ENCODE measurements at regions not wholly inside any gene's neighbourhood (a gene's known extent, or its start where the extent isn't known, plus 50 kb on each side); places are given as distances from the start of the nearest gene placed in this dataset.
A peak's percentile ranks its signal among the peaks of the same experiment; 100 is the strongest.

- H3K4me3 Mint-ChIP-seq = no peak overlapping the region
- H4K20me1 ChIP-seq (ENCODE audit: insufficient read depth, low read length) = no peaks in the 10 kb centered on the region
- H3K27me3 ChIP-seq (ENCODE audit: control insufficient read depth in 2 of 2, insufficient read depth in 2 of 2, low read length in 2 of 2) = no peaks in the 10 kb centered on the region
- H3K4me1 ChIP-seq (ENCODE audit: control insufficient read depth in 1 of 2, insufficient read depth in 2 of 2, low read length in 2 of 2) = no peaks in the 10 kb centered on the region
- H3K9me3 ChIP-seq (replicated peaks in 1 of 2; ENCODE audit: control insufficient read depth in 1 of 2, insufficient read depth in 1 of 2, low read length in 2 of 2) = no peaks in the 10 kb centered on the region
- H3K79me2 ChIP-seq (ENCODE audit: insufficient read depth, low read length) = no peaks in the 10 kb centered on the region
- H2AFZ ChIP-seq (ENCODE audit: insufficient read depth, low read depth, low read length, poor library complexity, severe bottlenecking) = no peak overlapping the region
- H3K9ac ChIP-seq (ENCODE audit: insufficient read depth, low read length, poor library complexity, severe bottlenecking) = no peak overlapping the region
- peaks cover 0 to 2% (median 0%) of the 10 kb centered on the region in 3 donors for H3K27me3 Mint-ChIP-seq (ENCODE audit: low read depth in 3 of 3)
- H3K4me2 ChIP-seq (replicated peaks; ENCODE audit: extremely low read depth, low read length, poor library complexity, severe bottlenecking) = no peak overlapping the region
- TF ChIP-seq CTCF (IDR thresholded peaks at IDR 0.05) = no peak
- no peaks in the 10 kb centered on the region for H3K36me3 ChIP-seq (replicated peaks in 1 of 2; ENCODE audit: control insufficient read depth in 1 of 2, insufficient read depth in 2 of 2, low read length in 2 of 2)
- H3K36me3 Mint-ChIP-seq = no peaks in the 10 kb centered on the region
- WGBS (ENCODE audit: insufficient coverage) = 100% methylated on average over 4 of the region's 7 CpGs
- DNase-seq = no peak
- H3K4me3 ChIP-seq (replicated peaks in 1 of 3; ENCODE audit: low read depth in 2 of 3, low read length in 3 of 3) = no peak overlapping the region
- no peak overlapping the region for H3K27ac ChIP-seq (ENCODE audit: low read depth in 1 of 2, low read length in 2 of 2)
- H3K27ac Mint-ChIP-seq = no peak overlapping the region
- peaks cover 0 to 4% (median 0%) of the 10 kb centered on the region in 7 donors for H3K9me3 Mint-ChIP-seq
- peaks cover 9% of the 10 kb centered on the region for H3K4me1 Mint-ChIP-seq
- intact Hi-C loops (cut with micrococcal nuclease) = loop anchor here in 1 of 2 donors (10.0 kb wide), 1 partner anchor 161 kb away; the partner anchor contains the start of gene SLC39A10
Measured at GRCh38 chr2:195493416-195493815, 163.6 kb upstream of the SLC39A10 start.

GRCh38 chr2:195490319-195490718 lies 166.7 kb upstream of the SLC39A10 start:
- H3K4me3 ChIP-seq (replicated peaks in 1 of 3; ENCODE audit: low read depth in 2 of 3, low read length in 3 of 3) = no peak overlapping the region
- Mint-ChIP-seq H3K27me3 (ENCODE audit: low read depth in 3 of 3) (no peaks in the 10 kb centered on the region), H3K27ac (peak overlapping the region in 1 of 7 donors; percentile 65), H3K4me3 (no peak overlapping the region), H3K9me3 (peaks cover 0 to 4% (median 2%) of the 10 kb centered on the region in 7 donors), H3K4me1 (peaks cover 26% of the 10 kb centered on the region), H3K36me3 (no peaks in the 10 kb centered on the region)
- TF ChIP-seq CTCF (IDR thresholded peaks at IDR 0.05) = no peak
- no peak overlapping the region for H3K9ac ChIP-seq (ENCODE audit: insufficient read depth, low read length, poor library complexity, severe bottlenecking)
- no peaks in the 10 kb centered on the region for H3K27me3 ChIP-seq (ENCODE audit: control insufficient read depth in 2 of 2, insufficient read depth in 2 of 2, low read length in 2 of 2)
- DNase-seq = no peak
- no peak overlapping the region for H3K27ac ChIP-seq (ENCODE audit: low read depth in 1 of 2, low read length in 2 of 2)
- H2AFZ ChIP-seq (ENCODE audit: insufficient read depth, low read depth, low read length, poor library complexity, severe bottlenecking) = no peak overlapping the region
- intact Hi-C loops (cut with micrococcal nuclease) = loop anchor here in 1 of 2 donors (10.0 kb wide), 1 partner anchor 164 kb away; the partner anchor contains the start of gene SLC39A10
- H3K79me2 ChIP-seq (ENCODE audit: insufficient read depth, low read length) = no peaks in the 10 kb centered on the region
- no peak overlapping the region for H3K4me2 ChIP-seq (replicated peaks; ENCODE audit: extremely low read depth, low read length, poor library complexity, severe bottlenecking)
- H3K36me3 ChIP-seq (replicated peaks in 1 of 2; ENCODE audit: control insufficient read depth in 1 of 2, insufficient read depth in 2 of 2, low read length in 2 of 2) = no peaks in the 10 kb centered on the region
- H3K4me1 ChIP-seq (ENCODE audit: control insufficient read depth in 1 of 2, insufficient read depth in 2 of 2, low read length in 2 of 2) = peaks cover 14 to 23% of the 10 kb centered on the region in 2 donors
- H4K20me1 ChIP-seq (ENCODE audit: insufficient read depth, low read length) = no peaks in the 10 kb centered on the region
- WGBS (ENCODE audit: insufficient coverage) = 92% methylated on average over 2 of the region's 2 CpGs
- H3K9me3 ChIP-seq (replicated peaks in 1 of 2; ENCODE audit: control insufficient read depth in 1 of 2, insufficient read depth in 1 of 2, low read length in 2 of 2) = no peaks in the 10 kb centered on the region

All from CD14-positive monocyte (primary cell).